Gastrocnemius medialis (tissue), 4 donors: ENCODE measurements at regions not wholly inside any gene's neighbourhood (a gene's known extent, or its start where the extent isn't known, plus 50 kb on each side); places are given as distances from the start of the nearest gene placed in this dataset.

Source experiments
- ATAC-seq, 2 donors: fragments of 150-250 bp; one replicate each; pipeline ENCODE4 v1.9.1; 2016
- DNase-seq, 2 donors: peaks; one replicate each; pipeline ENCODE4 v3.0.0-alpha.2; 2019
- H3K27ac ChIP-seq, 4 donors: fragments of 200-600 bp; sonication (generic); 1 replicate in 1 of 4; 2 replicates in 3 of 4; pipeline ENCODE4 v1.5.1; 2016 to 2018; ENCODE audit warnings: mild to moderate bottlenecking in 2 of 4, moderate library complexity in 1 of 4
- H3K27me3 ChIP-seq, 3 donors: fragments of 200-600 bp; sonication (generic) in 2 of 3; 1 replicate in 1 of 3; 2 replicates in 2 of 3; pipeline versions ENCODE4 v1.5.1 to v1.6.0; 2016 to 2019; ENCODE audit warnings: mild to moderate bottlenecking in 1 of 3, moderate library complexity in 1 of 3
- H3K36me3 ChIP-seq, 2 donors: fragments of 200-600 bp; sonication (generic) in 1 of 2; one replicate each; pipeline ENCODE4 v1.5.1; 2017 to 2018
- H3K4me1 ChIP-seq, 2 donors: fragments of 200-600 bp; sonication (generic) in 1 of 2; one replicate each; pipeline ENCODE4 v1.5.1; 2016 to 2017; ENCODE audit warnings: mild to moderate bottlenecking in 2 of 2
- H3K4me3 ChIP-seq, 4 donors: fragments of 200-600 bp; sonication (generic) in 3 of 4; 1 replicate in 1 of 4; 2 replicates in 3 of 4; pipeline ENCODE4 v1.5.1; 2016 to 2019; ENCODE audit warnings: mild to moderate bottlenecking in 2 of 4
- H3K9me3 ChIP-seq, 3 donors: fragments of 200-600 bp; sonication (generic) in 2 of 3; 1 replicate in 1 of 3; 2 replicates in 2 of 3; pipeline ENCODE4 v1.5.1; 2016 to 2019
- POLR2A ChIP-seq, 2 donors: fragments of 450-650 bp; IDR thresholded peaks; one replicate each; pipeline ENCODE4 v1.6.1; 2017; ENCODE audit warnings: antibody characterized with exemption in 2 of 2, mild to moderate bottlenecking in 2 of 2, moderate library complexity in 2 of 2
- in situ Hi-C, 4 donors: fragments of 200-750 bp; cut with MboI; loops; one replicate each; pipeline versions ENCODE4 v1.15.0 to v1.8.0; 2017; ENCODE audit warnings: low sequenced_read_pairs in 4 of 4
- intact Hi-C: fragments of 100-400 bp; cut with DNase I; formaldehyde crosslinking; loops from one replicate; pipeline ENCODE4 v1.15.1; 2023; ENCODE audit warnings: low total_unique reads
- TF ChIP-seq, protein P1 (sequence below), 5 experiments: fragments of 450-650 bp in 3 of 5; fragments of 200-600 bp in 2 of 5; sonication (generic) in 2 of 5; IDR thresholded peaks in 4 of 5; conservative IDR thresholded peaks in 1 of 5; 1 replicate in 4 of 5; 2 replicates in 1 of 5; pipeline ENCODE4 v1.5.1; 2016 to 2019; ENCODE audit warnings: antibody characterized with exemption in 5 of 5, mild to moderate bottlenecking in 3 of 5, moderate library complexity in 3 of 5

DNA sequence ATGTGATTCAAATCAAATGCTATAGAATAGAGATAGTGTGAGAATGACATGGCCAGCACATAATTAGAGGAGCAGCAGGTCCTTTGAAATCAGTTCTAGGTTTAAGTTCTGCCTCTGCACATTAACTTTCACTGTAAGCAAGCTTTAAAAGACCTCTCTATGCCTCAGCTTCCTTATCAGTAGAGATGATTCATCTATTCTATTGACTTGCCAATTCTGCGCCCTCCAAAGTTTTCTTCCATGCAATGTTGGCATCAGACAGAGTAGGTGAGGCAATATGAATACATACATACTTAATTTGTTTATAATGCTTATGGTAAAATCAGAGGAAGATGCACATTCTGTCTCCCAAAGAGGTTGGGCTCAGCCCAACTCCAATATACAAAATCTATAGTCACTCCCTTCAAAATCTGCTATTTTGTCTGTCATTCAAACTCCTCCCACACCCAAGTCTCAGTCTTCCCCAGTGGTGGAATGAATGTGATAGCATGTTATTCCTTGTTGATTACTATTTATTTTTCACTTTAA lies 525.5 kb downstream of the RFC3 start:
- no peak overlapping the region for H3K27ac ChIP-seq
- no peak for DNase-seq
- H3K36me3 ChIP-seq: no peaks in the 10 kb centered on the region
- no peaks in the 10 kb centered on the region for H3K4me1 ChIP-seq
- intact Hi-C loops: no loop called here
- in situ Hi-C loops: no loop called here
- H3K27me3 ChIP-seq: no peaks in the 10 kb centered on the region
- no peaks in the 10 kb centered on the region for H3K9me3 ChIP-seq
- no peak overlapping the region for H3K4me3 ChIP-seq
- TF ChIP-seq, protein P1, sequence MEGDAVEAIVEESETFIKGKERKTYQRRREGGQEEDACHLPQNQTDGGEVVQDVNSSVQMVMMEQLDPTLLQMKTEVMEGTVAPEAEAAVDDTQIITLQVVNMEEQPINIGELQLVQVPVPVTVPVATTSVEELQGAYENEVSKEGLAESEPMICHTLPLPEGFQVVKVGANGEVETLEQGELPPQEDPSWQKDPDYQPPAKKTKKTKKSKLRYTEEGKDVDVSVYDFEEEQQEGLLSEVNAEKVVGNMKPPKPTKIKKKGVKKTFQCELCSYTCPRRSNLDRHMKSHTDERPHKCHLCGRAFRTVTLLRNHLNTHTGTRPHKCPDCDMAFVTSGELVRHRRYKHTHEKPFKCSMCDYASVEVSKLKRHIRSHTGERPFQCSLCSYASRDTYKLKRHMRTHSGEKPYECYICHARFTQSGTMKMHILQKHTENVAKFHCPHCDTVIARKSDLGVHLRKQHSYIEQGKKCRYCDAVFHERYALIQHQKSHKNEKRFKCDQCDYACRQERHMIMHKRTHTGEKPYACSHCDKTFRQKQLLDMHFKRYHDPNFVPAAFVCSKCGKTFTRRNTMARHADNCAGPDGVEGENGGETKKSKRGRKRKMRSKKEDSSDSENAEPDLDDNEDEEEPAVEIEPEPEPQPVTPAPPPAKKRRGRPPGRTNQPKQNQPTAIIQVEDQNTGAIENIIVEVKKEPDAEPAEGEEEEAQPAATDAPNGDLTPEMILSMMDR (IDR thresholded peaks at IDR 0.05 in 4 of 5, conservative IDR thresholded peaks at IDR 0.05 in 1 of 5): no peak
- no peak for TF ChIP-seq POLR2A (IDR thresholded peaks at IDR 0.05)
- no peak for ATAC-seq

DNA sequence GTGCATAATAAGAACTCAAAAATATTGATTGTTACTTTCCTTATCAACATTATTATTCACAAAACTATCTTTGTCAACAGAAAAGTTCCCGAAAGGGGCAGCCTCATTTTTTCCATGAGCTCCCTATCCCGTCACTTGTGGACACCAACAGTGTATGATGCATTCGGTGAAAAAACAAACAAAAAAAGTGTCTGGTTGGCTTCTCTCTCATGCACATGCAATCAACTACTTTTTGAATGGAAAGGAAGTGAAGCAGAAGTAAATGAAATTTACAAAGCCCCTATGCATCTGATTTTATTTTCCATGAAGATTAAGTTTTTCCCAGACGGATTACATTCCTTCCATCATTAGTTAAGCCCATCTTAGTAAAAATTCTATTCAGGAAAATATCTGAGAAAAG lies 526.9 kb downstream of the RFC3 start:
- TF ChIP-seq POLR2A (IDR thresholded peaks at IDR 0.05): no peak
- TF ChIP-seq, protein P1 (IDR thresholded peaks at IDR 0.05 in 4 of 5, conservative IDR thresholded peaks at IDR 0.05 in 1 of 5): no peak
- DNase-seq (no peak), ATAC-seq (no peak)
- intact Hi-C loops (no loop called here), in situ Hi-C loops (no loop called here)
- Histone ChIP-seq H3K27ac (no peak overlapping the region), H3K9me3 (no peaks in the 10 kb centered on the region), H3K4me1 (no peaks in the 10 kb centered on the region), H3K36me3 (no peaks in the 10 kb centered on the region), H3K4me3 (no peak overlapping the region), H3K27me3 (no peaks in the 10 kb centered on the region)

DNA sequence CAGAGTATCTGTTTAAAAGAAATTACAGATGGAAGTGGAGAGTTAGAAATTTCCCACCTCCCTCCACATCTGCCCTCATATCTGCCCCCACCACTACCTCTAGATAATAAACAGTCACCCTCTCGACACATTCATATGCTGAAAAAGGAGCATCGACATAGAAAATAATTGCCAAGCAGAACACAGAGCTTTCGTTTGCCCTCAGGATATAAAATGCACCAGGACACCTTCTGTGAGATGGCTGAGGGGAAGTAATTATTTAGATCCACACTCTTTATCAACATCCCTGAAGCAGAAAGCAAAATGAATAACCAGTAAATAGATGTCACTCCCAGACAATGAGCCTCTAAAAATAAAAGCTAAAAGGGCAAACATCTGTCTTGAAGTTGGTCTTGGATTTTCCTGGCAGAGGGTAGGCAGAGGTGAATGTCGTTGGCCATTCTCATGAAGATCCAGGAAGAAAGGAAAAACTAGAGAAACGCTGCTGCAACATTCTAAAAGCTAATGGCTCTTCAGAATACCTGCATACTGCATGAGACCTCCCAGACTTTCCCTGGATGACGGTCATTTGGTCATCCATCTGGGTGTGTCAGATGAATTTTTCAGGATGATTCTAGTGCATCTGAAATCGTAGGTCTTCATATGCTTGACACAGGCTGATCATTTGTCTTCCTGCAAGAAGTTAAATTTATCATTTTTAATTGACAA lies 527.5 kb downstream of the RFC3 start:
- no peak overlapping the region for H3K4me3 ChIP-seq
- H3K27me3 ChIP-seq: no peaks in the 10 kb centered on the region
- no peaks in the 10 kb centered on the region for H3K36me3 ChIP-seq
- ATAC-seq (no peak), DNase-seq (no peak)
- no peaks in the 10 kb centered on the region for H3K4me1 ChIP-seq
- TF ChIP-seq, protein P1 (IDR thresholded peaks at IDR 0.05 in 4 of 5, conservative IDR thresholded peaks at IDR 0.05 in 1 of 5): no peak
- no peak for TF ChIP-seq POLR2A (IDR thresholded peaks at IDR 0.05)
- in situ Hi-C loops: no loop called here
- no peak overlapping the region for H3K27ac ChIP-seq
- intact Hi-C loops: no loop called here
- H3K9me3 ChIP-seq: no peaks in the 10 kb centered on the region

DNA sequence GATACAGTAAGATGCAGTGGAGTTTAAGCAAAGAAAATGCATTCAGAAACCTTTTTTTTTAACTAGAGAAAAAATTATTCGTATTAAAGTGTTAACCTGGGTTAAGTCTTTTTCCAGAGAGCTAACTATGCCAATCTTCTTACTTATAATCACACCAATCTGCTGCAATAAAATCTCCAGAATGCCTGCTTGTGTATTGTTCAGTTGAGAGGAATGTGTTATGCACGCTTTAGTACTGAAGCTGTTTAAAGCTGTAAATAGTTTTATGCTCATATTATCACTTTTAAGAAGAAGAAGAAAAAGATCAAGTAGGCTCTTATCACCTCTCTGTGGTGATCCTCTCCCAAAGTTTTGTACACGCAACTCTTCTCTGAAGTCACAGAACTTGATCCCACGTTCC lies 528.7 kb downstream of the RFC3 start:
- intact Hi-C loops (no loop called here), in situ Hi-C loops (no loop called here)
- Histone ChIP-seq H3K36me3 (no peaks in the 10 kb centered on the region), H3K27ac (no peak overlapping the region), H3K4me3 (no peak overlapping the region), H3K4me1 (no peaks in the 10 kb centered on the region), H3K9me3 (no peaks in the 10 kb centered on the region), H3K27me3 (no peaks in the 10 kb centered on the region)
- TF ChIP-seq POLR2A (IDR thresholded peaks at IDR 0.05): no peak
- TF ChIP-seq, protein P1 (IDR thresholded peaks at IDR 0.05 in 4 of 5, conservative IDR thresholded peaks at IDR 0.05 in 1 of 5): no peak
- DNase-seq (no peak), ATAC-seq (no peak)
